ENCODE measurements at regions not wholly inside any gene's neighbourhood (a gene's known extent, or its start where the extent isn't known, plus 50 kb on each side); places are given as distances from the start of the nearest gene placed in this dataset.

- Histone ChIP-seq H3K36me3 (no peaks in the 10 kb centered on the region), H3K4me1 (peaks cover 8 to 16% (median 13%) of the 10 kb centered on the region in 3 donors), H3K27me3 (no peaks in the 10 kb centered on the region), H3K4me3 (no peak overlapping the region), H3K27ac (peak overlapping the region in 3 of 4 donors; percentile 62 to 73 (median 68)), H3K9me3 (peaks cover 0 to 6% (median 0%) of the 10 kb centered on the region in 3 donors)
- intact Hi-C loops (cut with DNase I): no loop called here
- TF ChIP-seq CTCF (IDR thresholded peaks at IDR 0.05) (no peak), POLR2A (IDR thresholded peaks at IDR 0.05) (no peak)
- no peak for DNase-seq
- WGBS, 2 donors: 84 to 96% methylated on average over 8 to 11 of the region's 26 CpGs
These were observed 226.9 kb downstream of the TTLL2 start for GRCh38 chr6:167551628-167552257.

- Histone ChIP-seq H3K27ac (no peak overlapping the region), H3K4me3 (no peak overlapping the region), H3K9me3 (peaks cover 0 to 6% (median 0%) of the 10 kb centered on the region in 3 donors), H3K36me3 (no peaks in the 10 kb centered on the region), H3K4me1 (peaks cover 8 to 16% (median 13%) of the 10 kb centered on the region in 3 donors), H3K27me3 (no peaks in the 10 kb centered on the region)
- TF ChIP-seq CTCF (IDR thresholded peaks at IDR 0.05): no peak
- TF ChIP-seq POLR2A (IDR thresholded peaks at IDR 0.05): no peak
- intact Hi-C loops (cut with DNase I): no loop called here
- no peak for DNase-seq
- WGBS, 2 donors: 89 to 92% methylated on average over 8 to 11 of the region's 15 CpGs
These were observed 227.4 kb downstream of the TTLL2 start for GRCh38 chr6:167552258-167552630.

- DNase-seq: no peak
- Histone ChIP-seq H3K27me3 (no peaks in the 10 kb centered on the region), H3K4me3 (no peak overlapping the region), H3K4me1 (peaks cover 8 to 16% (median 13%) of the 10 kb centered on the region in 3 donors), H3K27ac (no peak overlapping the region), H3K9me3 (peaks cover 0 to 6% (median 0%) of the 10 kb centered on the region in 3 donors), H3K36me3 (no peaks in the 10 kb centered on the region)
- intact Hi-C loops (cut with DNase I): no loop called here
- TF ChIP-seq POLR2A (IDR thresholded peaks at IDR 0.05) (no peak), CTCF (IDR thresholded peaks at IDR 0.05) (no peak)
- WGBS, 2 donors: 80 to 83% methylated on average over 10 to 16 of the region's 19 CpGs
These were observed 228.3 kb downstream of the TTLL2 start for GRCh38 chr6:167552961-167553735.

- Histone ChIP-seq H3K4me1 (peaks cover 8 to 16% (median 13%) of the 10 kb centered on the region in 3 donors), H3K27ac (no peak overlapping the region), H3K27me3 (no peaks in the 10 kb centered on the region), H3K4me3 (no peak overlapping the region), H3K36me3 (no peaks in the 10 kb centered on the region), H3K9me3 (peaks cover 0 to 6% (median 0%) of the 10 kb centered on the region in 3 donors)
- no peak for DNase-seq
- 97 to 100% methylated on average over 3 to 5 of the region's 9 CpGs for WGBS, 2 donors
- TF ChIP-seq CTCF (IDR thresholded peaks at IDR 0.05) (no peak), POLR2A (IDR thresholded peaks at IDR 0.05) (no peak)
- intact Hi-C loops (cut with DNase I): no loop called here
These were observed 228.8 kb downstream of the TTLL2 start for GRCh38 chr6:167553736-167554119.

GRCh38 chr6:167554854-167555253, 230.0 kb downstream of the TTLL2 start:
- Histone ChIP-seq H3K9me3 (peaks cover 0 to 6% (median 0%) of the 10 kb centered on the region in 3 donors), H3K4me1 (peaks cover 8 to 16% (median 13%) of the 10 kb centered on the region in 3 donors), H3K27ac (no peak overlapping the region), H3K36me3 (no peaks in the 10 kb centered on the region), H3K4me3 (no peak overlapping the region), H3K27me3 (no peaks in the 10 kb centered on the region)
- DNase-seq: no peak
- WGBS, 2 donors: 90 to 95% methylated on average over 11 of the region's 11 CpGs
- TF ChIP-seq POLR2A (IDR thresholded peaks at IDR 0.05) (no peak), CTCF (IDR thresholded peaks at IDR 0.05) (no peak)
- intact Hi-C loops (cut with DNase I): no loop called here
